Upper lobe of left lung (tissue), 6 donors: ENCODE measurements at regions not wholly inside any gene's neighbourhood (a gene's known extent, or its start where the extent isn't known, plus 50 kb on each side); places are given as distances from the start of the nearest gene placed in this dataset.
A peak's percentile ranks its signal among the peaks of the same experiment; 100 is the strongest.

Experiments
- ATAC-seq, 2 donors: fragments of 200-7000 bp; cut with Tn5 transposase; one replicate each; pipeline ENCODE4 v1.9.1; 2022; ENCODE audit warnings: mild to moderate bottlenecking in 2 of 2, moderate library complexity in 2 of 2; ENCODE audit not compliant: low FRiP score in 2 of 2
- DNase-seq, 2 donors: peaks; one replicate each; pipeline ENCODE4 v3.0.0-alpha.2; 2019 to 2020
- H3K27ac ChIP-seq, 4 donors: fragments of 200-600 bp; sonication (generic); one replicate each; pipeline ENCODE4 v1.5.1; 2016 to 2019
- H3K27me3 ChIP-seq, 4 donors: fragments of 200-600 bp; sonication (generic); one replicate each; pipeline ENCODE4 v1.5.1; 2017 to 2019
- H3K36me3 ChIP-seq, 4 donors: fragments of 200-600 bp; sonication (generic); one replicate each; pipeline ENCODE4 v1.5.1; 2016 to 2019
- H3K4me1 ChIP-seq, 4 donors: fragments of 200-600 bp; sonication (generic); one replicate each; pipeline ENCODE4 v1.5.1; 2018 to 2019
- H3K4me3 ChIP-seq, 4 donors: fragments of 200-600 bp; sonication (generic); one replicate each; pipeline ENCODE4 v1.5.1; 2017 to 2019; ENCODE audit warnings: mild to moderate bottlenecking in 2 of 4, moderate library complexity in 1 of 4
- H3K9me3 ChIP-seq, 4 donors: fragments of 200-600 bp; sonication (generic); one replicate each; pipeline ENCODE4 v1.5.1; 2018 to 2019
- EP300 ChIP-seq, 4 donors: sonication (generic); formaldehyde crosslinking; IDR thresholded peaks; one replicate each; pipeline ENCODE4 v1.5.1; 2017; ENCODE audit warnings: antibody characterized with exemption in 4 of 4, control low read depth in 2 of 4
- POLR2A ChIP-seq, 4 donors: fragments of 450-650 bp; IDR thresholded peaks; one replicate each; pipeline ENCODE4 v1.5.1; 2016 to 2017; ENCODE audit warnings: antibody characterized with exemption in 4 of 4, mild to moderate bottlenecking in 2 of 4
- POLR2AphosphoS5 ChIP-seq, 2 donors: sonication (generic); formaldehyde crosslinking; IDR thresholded peaks; one replicate each; pipeline ENCODE4 v1.5.1; 2017; ENCODE audit warnings: antibody characterized with exemption in 2 of 2
- WGBS, 2 donors: methylation state at CpG; one replicate each; pipeline ENCODE4 v1.1.5; 2017 to 2018; 5-methylcytosine and 5-hydroxymethylcytosine counted together
- TF ChIP-seq, protein P1 (sequence below), 6 experiments: fragments of 450-650 bp in 4 of 6; fragments of 200-600 bp in 2 of 6; sonication (generic) in 2 of 6; IDR thresholded peaks; one replicate each; pipeline ENCODE4 v1.5.1; 2016 to 2019; ENCODE audit warnings: antibody characterized with exemption in 6 of 6
- donor health status: DM: no; HTN: no; CAD: no; lungs with moderate emphysema.
- donor health status: DM: no; HTN: yes; CAD: no; lungs with severe emphysema.

GRCh38 chr4:189304167-189304566 lies 636.5 kb upstream of the FRG1 start:
- H3K9me3 ChIP-seq: no peaks in the 10 kb centered on the region
- no peak overlapping the region for H3K4me3 ChIP-seq
- no peak overlapping the region for H3K27ac ChIP-seq
- H3K36me3 ChIP-seq: no peaks in the 10 kb centered on the region
- ATAC-seq (no peak), DNase-seq (no peak)
- 71 to 85% methylated on average over 2 of the region's 2 CpGs for WGBS, 2 donors
- H3K4me1 ChIP-seq: no peaks in the 10 kb centered on the region
- H3K27me3 ChIP-seq: no peaks in the 10 kb centered on the region
- TF ChIP-seq EP300 (IDR thresholded peaks at IDR 0.05) (no peak), POLR2A (IDR thresholded peaks at IDR 0.05) (no peak), POLR2AphosphoS5 (IDR thresholded peaks at IDR 0.05) (no peak)
- TF ChIP-seq, protein P1, sequence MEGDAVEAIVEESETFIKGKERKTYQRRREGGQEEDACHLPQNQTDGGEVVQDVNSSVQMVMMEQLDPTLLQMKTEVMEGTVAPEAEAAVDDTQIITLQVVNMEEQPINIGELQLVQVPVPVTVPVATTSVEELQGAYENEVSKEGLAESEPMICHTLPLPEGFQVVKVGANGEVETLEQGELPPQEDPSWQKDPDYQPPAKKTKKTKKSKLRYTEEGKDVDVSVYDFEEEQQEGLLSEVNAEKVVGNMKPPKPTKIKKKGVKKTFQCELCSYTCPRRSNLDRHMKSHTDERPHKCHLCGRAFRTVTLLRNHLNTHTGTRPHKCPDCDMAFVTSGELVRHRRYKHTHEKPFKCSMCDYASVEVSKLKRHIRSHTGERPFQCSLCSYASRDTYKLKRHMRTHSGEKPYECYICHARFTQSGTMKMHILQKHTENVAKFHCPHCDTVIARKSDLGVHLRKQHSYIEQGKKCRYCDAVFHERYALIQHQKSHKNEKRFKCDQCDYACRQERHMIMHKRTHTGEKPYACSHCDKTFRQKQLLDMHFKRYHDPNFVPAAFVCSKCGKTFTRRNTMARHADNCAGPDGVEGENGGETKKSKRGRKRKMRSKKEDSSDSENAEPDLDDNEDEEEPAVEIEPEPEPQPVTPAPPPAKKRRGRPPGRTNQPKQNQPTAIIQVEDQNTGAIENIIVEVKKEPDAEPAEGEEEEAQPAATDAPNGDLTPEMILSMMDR (IDR thresholded peaks at IDR 0.05): no peak

DNA sequence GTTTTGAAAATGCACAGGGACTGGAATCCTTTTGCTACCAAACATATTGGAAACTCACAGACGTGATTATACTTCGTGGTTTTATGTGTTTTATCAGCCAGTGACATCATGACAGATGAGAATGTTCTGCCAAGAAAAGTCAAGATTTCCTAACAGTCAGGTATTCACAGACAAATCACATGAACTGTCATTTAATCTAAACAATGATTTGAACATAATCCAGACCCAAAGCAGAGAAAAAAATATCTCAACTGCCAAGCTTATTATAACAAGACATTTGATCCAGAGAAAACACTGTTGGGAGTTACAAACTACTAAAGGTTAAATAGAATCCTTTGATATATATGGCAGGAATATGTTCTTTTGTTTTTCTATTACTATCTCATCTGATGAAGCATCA lies 635.9 kb upstream of the FRG1 start:
- H3K4me1 ChIP-seq: no peaks in the 10 kb centered on the region
- TF ChIP-seq EP300 (IDR thresholded peaks at IDR 0.05): no peak
- no peak for TF ChIP-seq POLR2A (IDR thresholded peaks at IDR 0.05)
- no peak for TF ChIP-seq POLR2AphosphoS5 (IDR thresholded peaks at IDR 0.05)
- TF ChIP-seq, protein P1 (IDR thresholded peaks at IDR 0.05): no peak
- no peaks in the 10 kb centered on the region for H3K36me3 ChIP-seq
- H3K4me3 ChIP-seq: no peak overlapping the region
- no peaks in the 10 kb centered on the region for H3K9me3 ChIP-seq
- WGBS, 2 donors: 19 to 20% methylated on average over 2 of the region's 2 CpGs
- H3K27me3 ChIP-seq: no peaks in the 10 kb centered on the region
- ATAC-seq (no peak), DNase-seq (no peak)
- H3K27ac ChIP-seq: no peak overlapping the region

DNA sequence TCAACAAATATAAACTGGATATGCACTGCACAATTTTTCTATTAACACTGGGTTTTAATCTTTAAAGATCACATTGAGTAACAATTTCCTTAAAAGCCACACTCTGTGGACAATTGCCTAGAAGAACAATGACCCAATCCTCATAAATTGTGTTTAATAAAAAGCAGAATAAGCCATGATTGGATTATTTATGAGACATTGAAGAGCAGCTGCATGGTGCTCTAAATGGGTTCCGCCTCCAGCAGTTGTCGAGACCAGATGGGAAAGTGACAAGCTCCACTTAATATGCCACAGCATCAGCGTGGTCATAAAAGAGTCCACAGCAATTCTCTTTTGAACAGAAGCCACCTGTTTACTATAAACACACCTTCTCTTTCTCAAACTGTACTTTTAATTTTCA lies 635.2 kb upstream of the FRG1 start:
- Histone ChIP-seq H3K36me3 (no peaks in the 10 kb centered on the region), H3K4me1 (no peaks in the 10 kb centered on the region), H3K27me3 (no peaks in the 10 kb centered on the region), H3K4me3 (no peak overlapping the region), H3K27ac (no peak overlapping the region), H3K9me3 (no peaks in the 10 kb centered on the region)
- TF ChIP-seq, protein P1 (IDR thresholded peaks at IDR 0.05): no peak
- TF ChIP-seq EP300 (IDR thresholded peaks at IDR 0.05): no peak
- no peak for TF ChIP-seq POLR2A (IDR thresholded peaks at IDR 0.05)
- no peak for TF ChIP-seq POLR2AphosphoS5 (IDR thresholded peaks at IDR 0.05)
- ATAC-seq (no peak), DNase-seq (no peak)
- WGBS, 2 donors: 48 to 59% methylated on average over 3 of the region's 3 CpGs

DNA sequence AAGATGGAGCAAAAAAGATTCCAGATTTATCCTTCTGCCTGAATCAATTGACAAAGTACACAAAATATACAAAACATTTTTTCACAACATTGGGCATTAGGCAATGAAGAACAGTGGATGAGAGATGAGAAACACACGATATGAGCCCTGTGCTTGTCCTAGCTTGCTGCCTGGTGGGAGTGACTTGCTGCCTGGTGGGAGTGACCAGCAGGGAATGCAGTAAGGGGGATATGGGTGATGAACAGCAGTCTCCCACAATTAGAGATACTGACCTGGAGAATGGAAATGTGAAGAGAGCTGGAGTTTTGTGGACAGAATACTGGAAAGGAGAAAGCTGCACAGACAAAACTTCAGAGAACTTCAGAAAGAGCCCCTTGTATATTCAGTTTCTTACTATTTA lies 629.4 kb upstream of the FRG1 start:
- 54 to 74% methylated on average over 1 of the region's 1 CpG for WGBS, 2 donors
- ATAC-seq: no peak
- Histone ChIP-seq H3K9me3 (peaks cover 0 to 4% (median 0%) of the 10 kb centered on the region in 4 donors), H3K36me3 (no peaks in the 10 kb centered on the region), H3K4me3 (no peak overlapping the region), H3K27ac (no peak overlapping the region), H3K27me3 (no peaks in the 10 kb centered on the region), H3K4me1 (no peaks in the 10 kb centered on the region)
- TF ChIP-seq EP300 (IDR thresholded peaks at IDR 0.05) (no peak), POLR2AphosphoS5 (IDR thresholded peaks at IDR 0.05) (no peak), POLR2A (IDR thresholded peaks at IDR 0.05) (no peak)
- TF ChIP-seq, protein P1 (IDR thresholded peaks at IDR 0.05): no peak
- no peak for DNase-seq

DNA sequence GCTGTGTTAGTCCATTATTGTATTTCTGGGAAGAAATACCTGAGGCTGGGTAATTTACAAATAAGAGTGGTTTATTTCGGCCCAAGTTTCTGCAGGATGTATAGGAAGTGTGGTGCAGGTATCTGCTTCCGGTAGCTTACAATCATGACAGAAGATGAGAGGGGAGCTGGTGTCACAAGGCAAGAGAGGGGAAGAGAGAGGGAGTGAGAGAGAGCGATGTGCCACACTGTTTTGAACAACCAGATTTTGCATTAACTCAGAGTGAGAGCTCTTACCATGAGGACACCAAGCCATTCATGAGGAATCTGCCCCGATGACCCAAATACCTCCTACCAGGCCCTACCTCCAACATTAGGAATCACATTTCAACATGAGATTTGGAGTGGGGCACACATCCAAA lies 627.6 kb upstream of the FRG1 start:
- 69 to 98% methylated on average over 3 to 4 of the region's 4 CpGs for WGBS, 2 donors
- no peaks in the 10 kb centered on the region for H3K36me3 ChIP-seq
- H3K27ac ChIP-seq: no peak overlapping the region
- peaks cover 0 to 4% (median 0%) of the 10 kb centered on the region in 4 donors for H3K9me3 ChIP-seq
- no peaks in the 10 kb centered on the region for H3K4me1 ChIP-seq
- no peaks in the 10 kb centered on the region for H3K27me3 ChIP-seq
- H3K4me3 ChIP-seq: no peak overlapping the region
- TF ChIP-seq, protein P1 (IDR thresholded peaks at IDR 0.05): no peak
- TF ChIP-seq POLR2AphosphoS5 (IDR thresholded peaks at IDR 0.05): no peak
- no peak for TF ChIP-seq EP300 (IDR thresholded peaks at IDR 0.05)
- TF ChIP-seq POLR2A (IDR thresholded peaks at IDR 0.05): no peak
- DNase-seq (no peak), ATAC-seq (peak in 1 of 2 donors; percentile 62)
